Skin of body (tissue), 1 donor: ENCODE measurements at regions not wholly inside any gene's neighbourhood (a gene's known extent, or its start where the extent isn't known, plus 50 kb on each side); places are given as distances from the start of the nearest gene placed in this dataset.
A peak's percentile ranks its signal among the peaks of the same experiment; 100 is the strongest.
"Not testable (repeated sequence)": the region's sequence is repeated elsewhere in the genome, so short reads cannot be mapped to it uniquely, and the experiment has no call there.

Source experiments
- DNase-seq: peaks from one replicate; lab custom pipeline; 2025; lab: John Stamatoyannopoulos, UW

DNA sequence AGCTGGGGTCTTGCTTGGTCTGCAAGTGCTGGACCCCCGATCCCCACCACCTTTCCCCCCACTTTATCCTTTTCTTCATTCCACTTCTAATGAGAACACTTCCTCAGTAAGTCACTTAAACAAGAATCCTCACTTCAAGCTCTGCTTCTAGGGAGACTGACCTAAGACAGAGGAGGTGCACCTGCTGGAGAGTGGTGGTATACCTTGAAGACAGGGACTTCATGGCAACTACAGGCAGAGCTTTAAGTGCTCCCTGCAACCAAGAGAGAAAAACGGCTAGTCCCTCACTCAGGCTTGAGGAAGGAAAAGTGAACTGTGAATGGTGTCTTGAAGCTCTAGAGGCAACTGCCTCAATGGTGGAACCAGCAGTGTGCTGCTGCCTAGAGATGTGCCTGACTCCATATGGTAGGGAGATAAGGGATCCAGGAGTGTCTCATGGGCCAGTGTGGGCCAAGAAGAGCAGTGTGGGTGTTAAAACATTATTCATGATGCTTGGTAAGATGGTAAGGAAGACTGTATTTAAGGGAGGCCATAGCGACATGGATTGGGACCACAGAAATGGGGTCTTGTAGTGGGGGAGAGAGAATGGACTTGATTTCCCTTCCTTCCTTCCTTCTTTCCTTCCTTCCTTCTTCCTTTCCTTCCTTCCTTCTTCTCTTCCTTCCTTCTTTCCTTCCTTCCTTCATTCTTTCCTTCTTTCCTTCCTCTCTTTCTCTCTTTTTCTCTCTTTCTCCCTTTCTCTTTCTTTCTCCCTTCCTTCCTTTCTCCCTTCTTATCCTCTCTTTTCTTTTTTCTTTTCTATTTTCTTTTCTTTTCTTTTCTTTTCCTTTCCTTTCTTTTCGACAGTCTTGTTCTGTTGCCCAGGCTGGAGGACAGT is 96.2 kb upstream of the NAP1L1 start:
- DNase-seq: no peak

DNA sequence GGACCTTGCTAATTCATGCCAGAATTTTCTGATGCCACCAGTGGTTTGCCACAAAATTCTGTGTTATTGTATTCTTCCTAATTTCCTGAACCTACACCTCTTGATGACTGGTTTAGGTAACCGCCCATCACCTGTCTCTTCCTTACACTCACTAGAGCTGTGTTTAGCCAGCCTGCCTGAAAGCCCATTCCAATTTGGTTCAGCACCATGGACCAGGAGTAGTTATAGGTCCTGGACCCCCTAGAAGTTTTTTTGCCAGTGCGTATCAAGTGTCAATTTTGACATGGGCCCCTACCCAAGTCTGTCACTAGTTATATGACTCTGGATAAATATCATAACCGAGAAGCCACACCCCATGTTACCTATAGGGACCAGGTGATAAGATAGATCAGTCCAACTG is 94.0 kb upstream of the NAP1L1 start:
- no peak for DNase-seq

DNA sequence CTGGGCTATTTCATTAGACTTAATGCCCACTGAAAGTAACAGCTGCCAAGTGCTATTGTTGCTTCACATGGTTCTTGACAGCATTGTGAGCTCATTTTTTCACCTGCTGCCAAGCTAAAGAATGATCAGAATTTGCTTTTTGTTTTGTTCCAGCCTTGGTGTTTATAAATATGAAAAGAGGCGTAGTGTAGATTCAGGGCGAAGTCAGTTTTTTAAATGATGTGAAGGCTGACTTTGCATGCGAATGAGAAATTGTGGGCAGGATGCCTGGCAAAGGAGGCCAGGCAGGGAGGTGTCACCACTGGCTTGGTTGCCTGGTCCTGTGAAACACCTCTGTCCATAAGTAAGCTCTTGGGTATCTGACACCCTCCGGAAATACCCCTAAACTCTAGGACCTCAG is 93.3 kb upstream of the NAP1L1 start:
- DNase-seq: no peak

DNA sequence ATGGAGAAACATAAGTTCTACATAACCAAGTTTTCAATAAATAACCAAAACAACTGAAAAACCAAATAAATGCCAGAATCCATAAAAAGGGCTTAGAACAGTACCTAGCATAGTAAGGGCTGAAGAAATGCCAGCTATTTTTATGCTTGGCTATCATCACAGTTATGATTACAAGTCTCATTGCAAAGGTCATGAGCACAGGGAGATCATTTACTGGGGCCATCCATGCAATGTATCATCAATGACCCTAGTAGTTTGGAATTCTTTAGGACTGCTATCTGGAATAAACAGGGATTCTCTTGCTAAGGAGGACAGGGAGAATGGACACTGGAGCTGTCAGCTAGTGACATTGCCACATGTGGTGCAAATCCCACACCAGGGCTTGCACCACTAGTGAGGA is 92.5 kb upstream of the NAP1L1 start:
- DNase-seq: no peak

DNA sequence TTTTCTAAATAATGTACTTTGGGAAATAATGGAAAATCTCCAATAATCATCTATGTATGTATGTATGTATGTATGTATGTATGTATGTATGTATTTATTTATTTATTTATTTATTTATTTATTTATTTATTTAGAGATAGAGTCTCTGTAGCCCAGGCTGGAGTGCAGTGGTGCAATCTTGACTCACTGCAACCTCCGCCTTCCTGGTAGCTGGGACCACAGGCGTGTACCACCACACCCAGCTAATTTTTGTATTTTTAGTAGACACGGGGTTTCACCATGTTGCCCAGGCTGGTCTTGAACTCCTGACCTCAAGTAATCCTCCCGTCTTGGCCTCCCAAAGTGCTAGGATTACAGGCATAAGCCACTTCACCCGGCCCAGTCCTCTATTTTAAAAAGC is 91.5 kb upstream of the NAP1L1 start:
- DNase-seq: not testable (repeated sequence)

DNA sequence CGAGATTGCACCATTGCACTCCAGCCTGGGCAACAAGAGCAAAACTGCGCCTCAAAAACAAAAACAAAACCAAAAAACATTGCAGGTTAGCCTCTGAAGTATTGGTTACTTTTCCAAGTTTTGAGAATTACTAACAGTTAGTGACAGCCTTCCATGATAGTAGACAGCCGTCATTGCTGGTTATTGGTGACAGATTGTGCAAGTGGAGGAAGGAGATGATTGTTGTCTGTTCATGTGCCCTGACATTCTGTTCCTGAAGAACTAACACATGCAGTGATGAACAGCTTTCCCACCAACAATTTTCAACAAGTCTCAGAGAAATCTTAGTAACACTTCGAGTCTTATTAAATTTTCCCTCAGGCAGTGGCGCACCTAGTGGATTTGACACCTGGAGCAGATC is 89.3 kb upstream of the NAP1L1 start:
- DNase-seq: no peak

DNA sequence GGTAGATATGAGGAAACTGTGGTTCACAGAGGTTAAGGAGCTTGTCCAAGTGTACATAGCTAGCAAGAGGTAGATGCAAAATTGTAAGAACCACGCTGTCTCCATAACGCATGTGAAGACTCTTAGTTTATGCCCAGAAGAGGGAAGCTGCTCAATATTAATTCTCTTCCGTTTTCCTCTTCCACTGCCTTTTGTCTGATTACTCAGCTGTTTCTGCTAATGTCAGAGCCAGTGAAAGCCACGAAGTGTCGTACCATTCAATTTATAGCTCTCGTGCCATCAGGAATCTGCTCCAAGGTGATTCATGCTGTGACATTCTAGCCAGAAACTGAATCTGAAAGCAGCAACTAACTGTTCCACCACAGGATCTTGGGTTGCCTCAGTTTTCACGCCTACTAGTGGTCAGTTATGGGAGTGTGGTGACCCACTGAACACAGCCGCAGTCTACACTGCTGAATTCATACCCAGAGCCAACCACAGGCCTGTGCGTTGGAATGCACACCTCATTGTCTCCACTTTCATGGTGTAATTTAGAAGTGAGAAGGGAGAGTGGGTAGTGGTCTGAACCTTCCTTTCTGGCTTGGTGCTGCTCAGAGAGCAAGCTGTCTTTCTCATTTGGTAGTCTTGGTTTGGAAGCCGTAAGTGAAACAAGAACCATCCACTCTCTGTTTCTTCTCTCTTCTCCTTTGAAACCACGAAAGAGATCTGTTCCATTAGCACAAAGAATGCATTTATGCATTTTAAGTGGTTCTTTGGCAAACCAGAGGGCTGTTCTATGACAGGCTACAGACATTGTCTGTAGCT is 74.2 kb upstream of the NAP1L1 start:
- DNase-seq: no peak

DNA sequence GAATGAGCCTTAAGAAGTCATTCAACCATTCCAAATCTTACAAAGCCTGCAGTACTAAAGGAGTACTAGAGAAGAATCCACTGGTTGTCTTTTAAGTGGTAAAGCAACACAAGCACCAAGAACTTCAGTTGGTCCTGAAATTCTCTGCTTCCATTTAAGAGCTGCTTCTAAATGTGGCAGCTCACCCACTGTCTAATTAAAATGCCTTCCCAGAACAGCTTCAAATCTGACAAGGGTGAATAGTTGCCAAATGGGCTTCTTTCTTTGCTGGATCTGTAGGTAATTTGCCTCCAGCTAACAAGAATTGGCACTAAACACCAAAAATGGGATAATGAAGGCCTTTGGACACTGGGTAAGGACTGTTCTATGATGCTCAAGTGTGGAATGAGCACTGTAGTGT is 72.2 kb upstream of the NAP1L1 start:
- DNase-seq: no peak

DNA sequence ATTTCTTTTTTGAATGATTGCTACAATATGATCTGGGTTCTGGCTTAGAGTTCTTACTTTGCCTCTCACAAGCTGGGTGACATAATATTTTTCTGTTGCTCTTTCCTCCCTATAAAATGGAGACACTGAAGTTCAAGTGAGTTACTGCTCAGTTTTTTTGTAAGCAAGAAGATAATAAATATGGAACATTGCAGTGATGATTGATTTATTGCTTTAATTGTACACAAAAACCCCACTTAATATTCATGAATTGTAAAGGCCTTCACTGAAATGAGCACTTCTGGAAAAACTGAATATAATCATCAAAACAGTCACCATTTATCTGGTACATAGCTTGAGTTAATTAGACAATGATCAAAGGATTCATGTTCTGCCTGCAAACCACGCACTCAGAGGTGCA is 71.8 kb upstream of the NAP1L1 start:
- DNase-seq: no peak

DNA sequence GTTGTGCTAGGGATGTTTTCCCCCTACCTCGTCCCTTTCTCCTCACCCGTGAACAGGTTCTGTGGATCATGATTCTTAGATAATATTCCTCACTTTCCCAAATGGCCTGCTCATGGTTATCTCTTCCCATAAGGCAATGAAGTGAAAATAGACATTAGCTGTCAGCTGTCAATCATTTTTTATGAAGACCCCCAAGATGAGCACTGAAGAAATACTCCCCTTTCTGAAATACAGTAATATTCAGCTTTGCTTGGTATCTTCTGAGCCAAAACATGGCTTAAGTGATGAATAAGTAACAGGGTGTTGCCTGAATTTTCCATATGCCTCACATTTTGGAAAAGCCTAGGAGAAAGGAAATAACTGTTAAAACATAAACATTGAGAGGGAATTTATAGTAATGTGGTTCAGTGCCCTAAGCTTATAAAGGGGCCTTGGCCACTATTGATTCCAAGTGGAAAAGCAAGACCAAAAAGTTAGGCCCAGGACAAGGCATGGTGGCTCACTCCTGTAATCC is 70.7 kb upstream of the NAP1L1 start:
- DNase-seq: no peak

DNA sequence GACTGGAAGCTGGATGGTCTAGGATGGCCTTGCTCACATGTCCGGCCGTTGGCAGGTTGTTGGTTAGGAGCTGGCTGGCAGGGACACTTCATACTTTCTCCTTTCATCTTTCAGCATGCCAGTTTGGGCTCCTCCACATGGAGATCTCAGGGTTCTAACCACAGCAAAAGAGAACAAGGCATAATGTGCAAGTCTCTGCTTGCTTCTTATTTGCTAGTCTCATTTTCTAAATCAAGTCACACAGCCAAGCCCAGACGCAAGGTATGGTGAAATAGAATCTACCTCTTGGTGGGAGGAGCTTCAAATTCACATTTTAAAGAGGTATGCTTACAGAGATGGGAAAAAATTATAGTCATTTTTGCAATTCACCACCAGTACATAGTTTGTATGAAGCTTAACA is 69.1 kb upstream of the NAP1L1 start:
- no peak for DNase-seq

DNA sequence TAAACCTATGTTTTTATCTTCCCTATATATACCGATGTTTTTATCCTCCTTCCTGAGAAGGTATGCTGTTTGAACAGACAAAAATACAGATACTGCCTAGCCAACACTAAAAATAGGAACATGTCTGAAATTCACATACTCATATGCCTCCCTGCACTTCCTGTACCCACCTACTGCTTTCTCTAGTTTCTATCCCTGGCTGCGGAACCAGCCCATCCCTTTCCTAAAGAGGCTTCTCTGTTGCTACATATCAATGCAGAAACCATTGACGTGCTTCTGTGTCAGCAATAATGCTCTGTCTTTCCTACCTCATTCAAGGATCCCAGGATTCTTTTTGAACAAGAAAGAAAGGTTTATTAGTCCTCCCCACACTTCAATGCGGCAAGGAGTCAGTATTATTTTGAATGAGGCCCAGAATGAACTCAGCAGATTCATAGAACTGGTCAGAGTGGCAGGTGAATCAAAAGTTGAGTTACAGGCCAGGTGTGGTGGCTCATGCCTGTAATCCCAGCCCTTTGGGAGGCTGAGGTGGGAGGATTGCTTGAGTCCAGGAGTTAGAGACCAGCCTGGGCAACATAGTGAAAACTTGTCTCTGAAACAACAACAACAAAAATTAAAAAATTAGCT is 67.8 kb upstream of the NAP1L1 start:
- no peak for DNase-seq

DNA sequence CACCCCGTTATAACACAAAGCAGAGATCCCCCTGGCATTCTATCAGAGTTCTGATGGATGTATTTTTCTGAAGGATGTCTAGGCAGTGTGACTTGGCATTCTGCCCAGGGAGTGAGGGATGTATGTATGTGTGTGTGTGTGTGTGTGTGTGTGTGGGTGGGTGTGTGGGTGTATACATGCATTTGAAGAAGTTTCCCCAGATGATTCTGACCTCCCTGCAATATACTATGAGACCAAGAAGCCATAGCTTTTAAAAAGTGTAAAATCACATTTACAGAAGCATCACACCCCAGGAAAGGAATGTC is 59.7 kb upstream of the NAP1L1 start:
- peak; percentile 14 for DNase-seq

DNA sequence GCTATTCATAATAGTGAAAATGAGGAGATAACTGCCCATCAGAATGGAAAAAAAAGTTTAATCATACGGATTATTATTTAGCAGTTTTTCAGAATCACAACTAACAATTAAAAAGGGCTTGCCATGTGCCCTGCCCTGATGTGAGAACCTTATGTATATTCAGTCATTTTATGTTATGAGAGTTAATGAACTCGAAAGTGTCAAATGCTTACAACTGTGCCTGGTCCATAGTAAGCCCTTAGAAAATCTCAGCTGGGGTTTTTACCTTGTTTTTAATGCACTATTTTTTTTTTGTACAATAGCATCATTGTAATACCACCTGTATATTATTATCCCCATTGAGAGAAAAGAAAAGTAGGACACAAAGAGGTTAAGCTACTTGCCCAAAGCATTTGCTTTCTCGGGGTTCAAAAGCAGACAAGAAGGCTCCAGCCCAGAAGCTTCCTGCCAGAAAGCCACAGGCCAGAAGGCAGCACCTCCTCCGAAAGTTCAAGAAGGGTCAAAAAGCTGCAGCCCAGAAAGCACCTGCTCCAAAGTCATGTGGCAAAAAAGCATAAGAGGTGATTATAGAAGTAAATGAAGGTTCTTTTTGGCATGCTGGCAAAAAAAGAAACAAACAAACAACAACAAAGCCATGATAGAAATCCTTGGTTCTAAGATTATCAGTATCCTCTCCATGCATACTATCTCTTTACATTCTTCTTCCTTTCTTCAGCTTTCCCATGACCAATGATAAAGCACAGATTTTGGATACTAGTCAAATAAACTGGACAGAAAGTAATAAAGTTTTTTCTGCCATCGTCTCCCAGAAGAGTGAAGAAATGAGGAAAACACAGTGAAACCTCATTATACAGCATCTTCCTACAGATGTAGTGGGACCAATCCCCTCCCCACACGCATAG is 59.1 kb upstream of the NAP1L1 start:
- no peak for DNase-seq

DNA sequence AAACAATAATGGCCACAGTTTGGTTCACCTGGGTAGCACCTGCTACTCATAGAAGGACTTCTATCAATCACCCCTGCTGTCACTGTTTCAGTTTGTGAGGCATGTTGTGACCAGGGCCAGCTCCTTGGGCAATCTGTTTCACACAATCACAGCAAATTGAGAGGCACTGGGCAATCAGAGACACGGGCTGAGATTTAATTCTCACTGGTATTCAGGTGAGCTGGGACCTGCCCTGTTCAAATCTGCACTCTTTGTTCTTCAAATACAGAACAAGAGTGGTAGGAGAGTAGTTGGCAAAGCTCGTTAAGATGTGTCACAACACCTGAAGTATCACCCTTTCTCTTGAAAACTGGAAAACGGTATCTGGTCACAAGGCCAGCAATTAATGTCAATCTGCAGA is 57.8 kb upstream of the NAP1L1 start:
- no peak for DNase-seq

DNA sequence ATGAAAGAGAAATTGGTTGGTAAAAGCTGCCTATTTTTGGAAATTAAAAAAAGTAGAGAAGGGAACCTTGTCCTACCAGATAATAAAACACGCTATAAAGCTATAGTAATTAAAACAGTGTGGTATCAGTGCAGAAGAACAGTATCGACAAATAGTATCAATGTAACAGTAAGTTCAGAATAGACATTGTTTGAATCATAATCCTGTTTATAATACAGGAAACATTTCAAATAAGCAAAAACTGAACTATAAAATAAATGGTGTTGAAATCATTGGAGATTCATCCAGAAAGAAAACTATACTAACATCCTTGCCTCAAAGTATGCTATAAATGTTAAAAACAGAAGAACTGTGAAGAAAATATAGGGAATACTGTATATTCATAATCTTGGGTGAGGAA is 54.2 kb upstream of the NAP1L1 start:
- DNase-seq: no peak

DNA sequence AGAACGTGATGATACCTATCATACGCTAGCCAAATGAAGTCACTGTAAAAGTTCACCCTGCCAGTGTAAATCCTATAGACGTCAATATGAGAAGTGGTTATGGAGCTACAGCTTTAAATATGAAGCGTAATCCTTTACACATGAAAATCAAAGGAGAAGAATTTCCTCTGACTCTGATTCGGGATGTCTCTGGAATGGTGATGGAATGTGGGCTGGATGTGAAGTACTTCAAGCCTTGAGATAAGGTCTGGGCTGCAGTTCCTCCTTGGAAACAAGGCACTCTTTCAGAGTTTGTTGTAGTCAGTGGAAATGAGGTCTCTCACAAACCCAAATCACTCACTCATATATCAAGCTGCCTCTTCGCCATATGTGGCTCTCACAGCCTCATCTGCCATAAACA is 53.1 kb upstream of the NAP1L1 start:
- DNase-seq: no peak

DNA sequence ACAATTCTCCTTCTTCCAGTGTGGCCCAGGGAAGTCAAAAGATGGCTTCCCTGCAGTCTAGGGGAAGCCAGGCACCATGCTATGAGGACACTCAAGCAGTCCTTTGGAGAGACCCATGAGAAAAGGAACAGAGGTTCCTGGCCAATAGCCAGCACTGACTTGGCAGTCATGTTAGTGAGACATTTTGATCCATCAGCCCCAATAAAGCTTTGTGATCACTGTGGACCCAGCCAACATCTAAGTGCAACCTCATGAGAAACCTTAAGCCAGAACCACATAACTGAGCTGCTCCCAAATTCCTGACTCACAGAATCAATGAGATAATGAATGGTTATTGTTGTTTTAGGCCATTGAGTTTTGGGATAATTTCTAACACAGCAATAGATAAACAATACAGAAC is 51.0 kb upstream of the NAP1L1 start:
- no peak for DNase-seq
